ENCODE measurements at regions not wholly inside any gene's neighbourhood (a gene's known extent, or its start where the extent isn't known, plus 50 kb on each side); places are given as distances from the start of the nearest gene placed in this dataset.

DNA sequence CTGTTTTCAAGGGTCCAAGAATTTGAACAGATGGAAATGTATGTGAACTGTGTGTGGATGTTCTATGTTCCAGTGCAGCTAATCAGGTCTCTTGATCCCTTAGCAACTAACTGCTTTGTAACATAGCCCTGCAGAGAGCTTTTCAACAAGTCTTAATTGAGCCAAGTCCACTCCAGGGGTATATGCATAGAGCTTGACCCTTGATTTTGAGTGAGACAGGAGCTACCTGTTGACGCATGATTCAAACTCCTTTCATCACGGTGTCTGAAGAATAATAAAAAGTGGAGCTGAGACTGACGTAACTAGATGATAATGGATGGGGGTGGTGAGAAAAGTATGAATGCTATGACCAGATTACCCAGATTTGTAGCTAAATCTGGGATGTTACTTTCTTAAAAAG is 93.3 kb upstream of the CCDC54 start:
- DNase-seq (ENCODE audit: low read depth in 2 of 2): no peak

DNA sequence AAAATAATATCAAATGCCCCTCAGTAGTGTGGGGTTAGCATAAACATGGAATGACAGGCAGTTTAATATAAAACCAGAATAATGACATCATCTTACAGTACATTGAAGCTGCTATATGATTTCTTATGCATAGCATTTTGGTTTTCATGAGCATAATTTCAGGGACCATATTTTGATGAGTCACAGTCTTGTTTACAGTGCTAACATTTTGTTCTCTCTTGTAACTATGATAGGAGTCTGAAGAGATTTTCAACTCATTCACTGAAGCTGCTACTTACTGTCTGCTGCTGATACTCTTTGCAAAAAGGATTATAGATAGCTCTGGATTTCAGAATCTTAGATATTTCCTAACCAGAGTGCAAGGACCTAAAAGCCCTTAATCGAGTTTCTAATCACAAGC is 92.6 kb upstream of the CCDC54 start:
- no peak for DNase-seq (ENCODE audit: low read depth in 2 of 2)

DNA sequence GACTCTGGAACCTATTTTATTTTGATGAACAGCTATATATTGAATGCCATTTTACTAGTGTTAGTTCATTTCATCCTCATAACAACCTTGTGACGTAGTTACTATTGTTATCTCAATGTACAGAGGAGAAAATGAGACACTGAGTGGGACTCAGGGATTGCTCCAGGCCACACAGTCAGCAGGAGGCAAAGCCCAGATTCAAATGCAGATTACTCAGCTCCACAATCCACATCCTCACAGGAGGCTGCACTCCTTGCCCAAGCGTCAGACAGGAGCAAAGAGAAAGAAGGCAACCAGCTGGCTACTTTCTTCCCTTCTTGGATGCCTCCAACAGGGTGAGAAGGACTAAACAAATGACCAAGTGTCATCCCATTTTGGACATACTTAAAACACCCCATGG is 92.0 kb upstream of the CCDC54 start:
- no peak for DNase-seq (ENCODE audit: low read depth in 2 of 2)

DNA sequence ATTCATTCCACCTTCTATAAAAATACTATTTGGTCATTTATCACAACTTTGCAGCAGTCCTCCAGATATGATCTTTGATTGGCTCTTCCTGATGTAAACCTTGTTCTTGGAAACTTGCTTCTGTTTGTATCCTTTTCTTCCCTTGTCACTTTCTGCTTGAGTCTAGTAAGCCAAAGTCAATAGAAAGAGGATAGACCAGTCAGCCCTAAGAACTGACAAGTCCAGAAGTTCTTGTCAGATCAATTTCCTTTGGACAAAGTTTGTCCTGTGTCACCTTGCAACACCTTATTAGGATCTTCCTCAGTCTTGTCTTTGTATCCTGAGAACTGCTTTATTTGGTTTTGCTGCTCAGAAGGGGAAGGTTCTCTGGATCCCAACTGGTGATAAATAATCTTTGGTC is 87.9 kb upstream of the CCDC54 start:
- DNase-seq (ENCODE audit: low read depth in 2 of 2): no peak

DNA sequence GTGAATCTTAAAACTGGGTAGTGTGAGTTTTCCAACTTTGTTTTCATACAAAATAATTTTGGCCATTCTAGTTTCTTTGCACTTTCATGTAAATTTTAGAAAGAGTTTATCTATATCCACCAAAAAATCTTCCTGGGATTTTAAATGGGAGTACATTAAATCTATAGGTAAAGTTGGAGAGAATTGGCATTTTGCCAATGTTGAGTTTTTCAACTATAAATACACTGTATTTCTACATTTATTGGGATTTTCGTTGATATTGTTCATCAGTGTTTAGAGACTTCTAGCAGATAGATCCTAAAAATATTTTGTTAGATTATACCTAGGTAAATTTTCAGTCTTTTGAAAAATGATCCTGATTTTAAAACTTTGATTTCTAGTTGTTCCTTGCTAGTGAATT is 83.1 kb upstream of the CCDC54 start:
- DNase-seq (ENCODE audit: low read depth in 2 of 2): no peak

DNA sequence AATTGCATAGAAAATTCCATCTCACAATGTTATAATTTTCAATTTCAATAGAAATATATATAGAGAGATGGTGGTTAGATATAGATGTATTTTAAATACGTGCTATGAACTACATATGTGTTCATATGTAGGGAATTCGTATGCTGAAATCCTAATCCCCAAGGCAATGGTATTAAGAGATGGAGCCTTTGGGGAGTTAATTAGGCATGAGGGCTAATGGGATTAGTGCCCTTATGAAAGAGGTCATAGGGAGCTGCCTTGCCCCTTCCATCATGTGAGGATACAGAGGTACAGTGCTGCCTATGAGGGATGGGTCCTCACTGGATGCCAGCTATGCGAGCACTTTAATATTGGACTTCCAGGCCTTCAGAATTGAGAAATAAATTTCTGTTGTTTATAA is 79.6 kb upstream of the CCDC54 start:
- no peak for DNase-seq (ENCODE audit: low read depth in 2 of 2)

DNA sequence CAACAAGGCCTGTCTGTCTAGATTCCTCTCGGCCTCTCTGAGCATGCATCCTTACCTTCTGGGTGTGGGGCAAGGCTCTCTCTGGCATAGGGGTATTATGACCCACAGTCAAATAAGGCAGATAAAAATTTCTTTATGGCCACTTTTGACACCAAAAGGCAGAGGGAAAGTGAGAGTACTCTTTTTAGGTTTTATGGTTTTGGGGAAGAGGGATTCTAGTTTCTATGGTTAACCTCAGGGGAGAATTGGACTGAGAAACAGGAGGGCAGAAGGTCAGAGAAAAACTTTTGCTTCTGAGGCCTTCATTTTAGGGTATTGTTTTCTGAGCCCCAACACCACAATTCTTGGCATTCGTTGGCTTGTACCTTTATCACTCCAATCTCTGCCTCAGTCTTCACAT is 70.0 kb upstream of the CCDC54 start:
- DNase-seq (ENCODE audit: low read depth in 2 of 2): no peak

DNA sequence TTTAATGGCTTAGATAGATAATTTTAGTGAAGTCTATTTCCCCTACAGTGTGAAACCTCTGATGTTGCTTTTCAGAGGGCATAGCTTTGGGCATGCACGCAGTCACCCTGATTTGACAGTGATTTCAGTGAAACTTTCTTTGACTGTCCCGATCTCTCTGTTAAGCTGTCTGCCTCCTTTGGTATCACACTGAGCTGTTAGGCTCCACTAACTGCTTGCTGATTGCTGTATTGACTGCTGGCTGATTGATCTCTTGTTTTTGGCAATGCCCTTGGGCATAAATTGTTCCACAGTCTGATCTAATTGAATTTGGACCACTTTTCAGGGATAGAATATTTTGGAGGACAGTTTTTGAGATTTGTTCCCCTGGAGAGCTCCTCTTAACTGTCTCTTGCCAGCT is 68.5 kb upstream of the CCDC54 start:
- no peak for DNase-seq (ENCODE audit: low read depth in 2 of 2)

DNA sequence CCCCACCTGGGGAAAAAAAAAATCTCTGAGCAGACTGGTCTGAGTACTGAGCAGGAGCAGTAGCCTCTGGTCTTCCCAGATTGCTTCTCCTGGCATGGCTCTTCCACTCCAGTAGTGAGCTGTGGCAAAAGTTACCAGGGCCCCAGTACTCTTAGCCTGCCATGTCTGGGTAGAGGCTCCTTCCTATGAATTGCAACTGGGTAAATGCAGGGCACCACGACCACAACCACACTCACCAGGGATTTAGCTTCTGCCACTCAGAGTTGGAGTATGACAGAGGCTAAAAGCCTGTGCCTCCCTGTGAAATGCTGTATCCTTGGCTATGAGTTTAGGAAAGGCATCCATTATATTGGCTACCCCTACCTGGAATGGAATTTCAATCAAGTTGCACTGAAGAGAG is 67.9 kb upstream of the CCDC54 start:
- no peak for DNase-seq (ENCODE audit: low read depth in 2 of 2)

DNA sequence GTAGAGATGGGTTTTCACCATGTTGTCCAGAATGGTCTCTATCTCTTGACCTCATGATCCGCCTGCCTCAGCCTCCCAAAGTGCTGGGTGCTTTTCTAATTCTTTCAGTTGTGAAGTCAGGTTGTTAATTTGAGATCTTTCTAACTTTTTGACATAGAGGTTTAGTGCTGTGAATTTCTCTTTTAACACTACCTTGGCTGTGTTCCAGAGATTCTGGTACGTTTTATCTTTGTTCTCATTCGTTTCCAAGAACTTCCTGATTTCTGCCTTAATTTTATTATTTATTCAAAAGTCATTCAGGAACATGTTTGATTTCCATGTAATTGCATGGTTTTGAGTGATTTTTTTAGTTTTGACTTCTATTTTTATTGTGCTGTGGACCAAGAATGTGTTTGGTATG is 63.5 kb upstream of the CCDC54 start:
- no peak for DNase-seq (ENCODE audit: low read depth in 2 of 2)

DNA sequence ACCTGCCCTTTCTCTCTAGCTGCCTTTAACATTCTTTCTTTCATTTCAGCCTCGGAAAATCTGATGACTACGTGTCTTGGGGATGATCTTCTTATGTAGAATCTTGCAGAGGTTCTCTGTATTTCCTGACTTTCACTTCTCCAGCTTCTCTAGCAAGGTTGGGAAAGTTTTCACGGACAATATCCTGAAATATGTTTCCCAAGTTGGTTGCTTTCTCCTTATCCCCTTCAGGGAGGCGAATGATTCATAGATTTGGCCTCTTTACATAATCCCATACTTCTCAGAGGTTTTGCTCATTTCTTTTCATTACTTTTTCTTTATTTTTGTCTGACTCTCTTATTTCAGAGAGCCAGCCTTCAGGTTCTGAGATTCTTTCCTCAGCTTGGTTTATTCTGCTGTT is 62.1 kb upstream of the CCDC54 start:
- no peak for DNase-seq (ENCODE audit: low read depth in 2 of 2)

DNA sequence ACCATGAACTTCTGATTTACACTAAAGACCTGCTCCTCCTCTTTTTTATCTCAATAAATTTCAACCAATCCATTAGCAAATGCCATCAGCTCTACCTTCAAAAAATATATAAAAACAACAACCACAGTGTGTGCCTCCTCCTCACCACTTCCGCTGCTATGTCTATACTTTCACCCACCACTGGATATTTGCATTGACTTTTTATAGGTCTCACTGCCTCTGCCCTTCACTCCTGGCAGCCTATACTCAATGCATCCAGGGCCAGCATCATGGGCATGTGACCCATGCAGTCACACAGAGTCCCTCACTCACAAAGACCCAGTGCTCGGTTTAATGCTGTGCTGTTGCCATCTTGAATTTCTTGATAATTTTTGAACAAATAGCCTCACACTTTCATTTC is 53.5 kb upstream of the CCDC54 start:
- no peak for DNase-seq (ENCODE audit: low read depth in 2 of 2)

DNA sequence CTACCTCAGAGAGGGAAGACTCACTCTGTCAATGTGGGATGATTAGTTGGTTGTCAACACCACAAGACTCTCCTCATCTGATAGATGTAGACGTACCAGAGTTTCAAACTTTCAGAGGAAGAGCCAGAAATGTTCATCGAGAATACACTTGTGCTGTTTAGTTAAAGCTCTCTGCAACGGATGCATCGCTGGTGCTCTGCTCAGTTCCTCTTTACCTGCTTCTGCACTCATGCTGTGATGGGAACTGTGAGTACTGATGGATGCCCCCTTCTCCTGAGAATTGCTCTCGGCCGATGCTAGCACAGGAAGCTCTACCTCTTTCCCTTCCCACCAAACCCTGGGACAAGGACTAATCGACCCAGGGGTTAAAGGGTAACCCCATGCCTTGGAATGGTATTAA is 51.8 kb upstream of the CCDC54 start:
- DNase-seq (ENCODE audit: low read depth in 2 of 2): no peak
